ENCODE measurements at regions not wholly inside any gene's neighbourhood (a gene's known extent, or its start where the extent isn't known, plus 50 kb on each side); places are given as distances from the start of the nearest gene placed in this dataset.
"Not testable (repeated sequence)": the region's sequence is repeated elsewhere in the genome, so short reads cannot be mapped to it uniquely, and the experiment has no call there.

- no peak overlapping the region for H3K27ac Mint-ChIP-seq
Measured at GRCh38 chr12:89770391-89770790, 61.8 kb upstream of the ATP2B1 start.

GRCh38 chr12:89769483-89769818 is 60.8 kb upstream of the ATP2B1 start:
- Mint-ChIP-seq H3K27ac (peak overlapping the region; percentile 79), H3K27me3 (no peaks in the 10 kb centered on the region), H3K9me3 (no peaks in the 10 kb centered on the region), H3K4me1 (ENCODE audit: low read depth) (peaks cover 48% of the 10 kb centered on the region), H3K4me3 (no peak overlapping the region), H3K36me3 (ENCODE audit: low read depth) (no peaks in the 10 kb centered on the region)
- DNase-seq: no peak

More at GRCh38 chr12:89770391-89770790, 61.8 kb upstream of the ATP2B1 start:
- H3K4me3 Mint-ChIP-seq: no peak overlapping the region
- H3K4me1 Mint-ChIP-seq (ENCODE audit: low read depth): peaks cover 46% of the 10 kb centered on the region
- no peak for DNase-seq
- no peaks in the 10 kb centered on the region for H3K27me3 Mint-ChIP-seq
- no peaks in the 10 kb centered on the region for H3K36me3 Mint-ChIP-seq (ENCODE audit: low read depth)
- no peaks in the 10 kb centered on the region for H3K9me3 Mint-ChIP-seq

GRCh38 chr12:89768586-89769482 is 60.2 kb upstream of the ATP2B1 start:
- DNase-seq: no peak
- no peaks in the 10 kb centered on the region for H3K27me3 Mint-ChIP-seq
- H3K4me1 Mint-ChIP-seq (ENCODE audit: low read depth): peaks cover 48% of the 10 kb centered on the region
- H3K36me3 Mint-ChIP-seq (ENCODE audit: low read depth): no peaks in the 10 kb centered on the region
- H3K9me3 Mint-ChIP-seq: peaks cover 5% of the 10 kb centered on the region
- H3K27ac Mint-ChIP-seq: peak overlapping the region; percentile 79
- H3K4me3 Mint-ChIP-seq: no peak overlapping the region

- Mint-ChIP-seq H3K27ac (no peak overlapping the region), H3K4me3 (no peak overlapping the region), H3K36me3 (ENCODE audit: low read depth) (no peaks in the 10 kb centered on the region), H3K27me3 (no peaks in the 10 kb centered on the region), H3K4me1 (ENCODE audit: low read depth) (peaks cover 54% of the 10 kb centered on the region), H3K9me3 (peaks cover 6% of the 10 kb centered on the region)
- no peak for DNase-seq
Measured at GRCh38 chr12:89765959-89766824, 57.6 kb upstream of the ATP2B1 start.

GRCh38 chr12:89764164-89764563 is 55.5 kb upstream of the ATP2B1 start:
- not testable (repeated sequence) for DNase-seq; H3K27me3 Mint-ChIP-seq; H3K4me3 Mint-ChIP-seq; H3K27ac Mint-ChIP-seq; H3K9me3 Mint-ChIP-seq; H3K36me3 Mint-ChIP-seq (ENCODE audit: low read depth)
- peaks cover 52% of the 10 kb centered on the region for H3K4me1 Mint-ChIP-seq (ENCODE audit: low read depth)

GRCh38 chr12:89762498-89763170 is 54.0 kb upstream of the ATP2B1 start:
- Mint-ChIP-seq H3K27ac (no peak overlapping the region), H3K9me3 (peaks cover 6% of the 10 kb centered on the region), H3K4me3 (no peak overlapping the region), H3K36me3 (ENCODE audit: low read depth) (no peaks in the 10 kb centered on the region), H3K4me1 (ENCODE audit: low read depth) (peaks cover 43% of the 10 kb centered on the region), H3K27me3 (no peaks in the 10 kb centered on the region)
- no peak for DNase-seq

- H3K27ac Mint-ChIP-seq: no peak overlapping the region
- peaks cover 6% of the 10 kb centered on the region for H3K9me3 Mint-ChIP-seq
- H3K27me3 Mint-ChIP-seq: no peaks in the 10 kb centered on the region
- peaks cover 47% of the 10 kb centered on the region for H3K4me1 Mint-ChIP-seq (ENCODE audit: low read depth)
- DNase-seq: no peak
- H3K4me3 Mint-ChIP-seq: no peak overlapping the region
- H3K36me3 Mint-ChIP-seq (ENCODE audit: low read depth): no peaks in the 10 kb centered on the region
Measured at GRCh38 chr12:89760783-89761182, 52.1 kb upstream of the ATP2B1 start.

All from activated T-cell treated with anti-CD3 and anti-CD28 coated beads, Interleukin-2, amount 50 U/mL, for 24 hours (primary cell).